ENCODE measurements at regions not wholly inside any gene's neighbourhood (a gene's known extent, or its start where the extent isn't known, plus 50 kb on each side); places are given as distances from the start of the nearest gene placed in this dataset.
"Not testable (repeated sequence)": the region's sequence is repeated elsewhere in the genome, so short reads cannot be mapped to it uniquely, and the experiment has no call there.

DNA sequence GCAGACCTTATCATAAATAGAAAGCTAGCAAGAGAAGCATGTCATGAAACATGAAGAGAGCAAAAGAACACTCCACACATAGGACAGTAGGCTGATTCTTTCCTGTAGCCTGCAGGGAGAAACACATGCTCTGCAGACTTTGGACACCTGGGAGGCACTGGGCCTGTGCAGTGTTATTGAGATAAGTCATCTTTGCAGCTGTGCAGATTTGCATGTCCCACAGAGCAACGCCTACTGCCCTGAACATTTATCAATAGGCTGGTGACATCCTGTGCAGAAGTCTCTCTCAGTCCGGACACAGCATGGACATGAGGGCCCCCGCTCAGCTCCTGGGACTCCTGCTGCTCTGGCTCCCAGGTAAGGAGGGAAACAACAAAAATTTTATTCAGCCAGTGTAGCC lies 1277.1 kb downstream of the RPIA start:
- DNase-seq: not testable (repeated sequence)

GRCh38 chr2:89969190-89969589 lies 1277.7 kb downstream of the RPIA start:
- peak in 3 of 4 experiments; percentile 10 to 20 (median 19) for DNase-seq

GRCh38 chr2:89973849-89974248 lies 1282.4 kb downstream of the RPIA start:
- DNase-seq: peak; percentile 18 to 61 (median 29)

DNA sequence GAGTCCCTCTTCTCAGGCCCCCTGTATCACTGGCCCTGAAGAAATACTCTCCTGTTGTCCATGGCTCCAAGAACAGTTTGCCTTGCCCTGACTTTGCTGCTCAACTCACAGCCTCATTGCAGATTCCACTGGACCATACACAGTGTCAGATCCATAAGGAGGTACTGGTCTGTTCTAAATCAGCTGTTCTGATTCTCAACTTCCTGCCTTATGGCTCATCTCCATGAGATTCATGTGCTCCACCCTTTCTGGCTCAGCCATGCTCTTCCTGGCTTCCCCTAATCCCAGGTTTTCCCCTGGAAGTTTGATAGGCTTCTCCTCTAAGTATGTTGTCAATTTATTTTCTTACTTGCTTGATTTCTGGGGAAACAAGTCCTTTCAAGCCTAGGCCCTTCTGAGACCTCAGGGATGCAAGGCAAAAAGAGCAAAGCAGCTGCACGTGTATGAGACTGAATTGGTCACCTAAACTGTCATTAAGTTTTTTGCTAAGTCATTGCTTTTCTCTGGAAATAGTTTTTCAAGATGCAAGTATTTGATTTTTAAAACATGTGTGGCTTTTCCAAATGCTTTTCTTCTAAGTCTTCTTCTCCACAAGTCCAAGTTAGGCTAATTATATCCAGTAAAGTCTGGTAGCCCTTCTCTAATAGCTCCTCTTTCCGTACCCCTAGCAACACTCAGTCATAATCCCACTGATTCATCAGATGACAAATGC lies 1288.5 kb downstream of the RPIA start:
- not testable (repeated sequence) for DNase-seq

GRCh38 chr2:89982246-89982645 lies 1290.8 kb downstream of the RPIA start:
- DNase-seq: not testable (repeated sequence)

GRCh38 chr2:89985650-89986049 lies 1294.2 kb downstream of the RPIA start:
- not testable (repeated sequence) for DNase-seq

DNA sequence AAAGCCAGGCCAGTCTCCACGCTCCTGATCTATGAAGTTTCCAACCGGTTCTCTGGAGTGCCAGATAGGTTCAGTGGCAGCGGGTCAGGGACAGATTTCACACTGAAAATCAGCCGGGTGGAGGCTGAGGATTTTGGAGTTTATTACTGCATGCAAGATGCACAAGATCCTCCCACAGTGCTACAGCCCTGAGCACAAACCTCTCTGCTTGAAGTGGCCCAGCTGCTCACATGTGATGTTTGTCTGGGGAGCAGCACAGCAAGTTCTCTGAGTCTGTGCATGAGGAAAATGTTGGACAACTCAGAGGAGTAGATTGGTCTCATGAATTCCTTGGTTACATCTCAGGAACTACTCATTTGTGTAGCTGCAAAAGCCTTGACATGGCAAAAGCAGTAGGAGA lies 1295.1 kb downstream of the RPIA start:
- DNase-seq: not testable (repeated sequence)

DNA sequence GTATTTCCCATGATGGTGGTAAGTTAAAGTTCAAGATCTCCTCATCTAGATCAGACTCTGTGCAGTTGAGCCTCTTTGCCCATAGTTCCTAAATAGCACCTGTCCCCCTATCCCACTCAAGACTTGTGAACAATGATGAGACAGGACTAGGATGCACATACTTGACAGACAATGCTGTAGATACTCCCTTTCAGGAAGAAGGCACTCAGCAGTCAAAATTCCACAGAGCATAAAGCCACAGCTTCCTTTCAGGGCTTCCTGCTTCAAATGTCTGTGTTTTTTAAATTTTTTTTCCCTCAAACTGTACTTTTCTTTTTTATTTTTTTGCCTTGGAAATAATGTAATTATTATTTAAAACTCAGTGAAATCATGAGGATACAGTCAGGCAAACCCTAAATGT lies 1305.3 kb downstream of the RPIA start:
- DNase-seq: not testable (repeated sequence)

DNA sequence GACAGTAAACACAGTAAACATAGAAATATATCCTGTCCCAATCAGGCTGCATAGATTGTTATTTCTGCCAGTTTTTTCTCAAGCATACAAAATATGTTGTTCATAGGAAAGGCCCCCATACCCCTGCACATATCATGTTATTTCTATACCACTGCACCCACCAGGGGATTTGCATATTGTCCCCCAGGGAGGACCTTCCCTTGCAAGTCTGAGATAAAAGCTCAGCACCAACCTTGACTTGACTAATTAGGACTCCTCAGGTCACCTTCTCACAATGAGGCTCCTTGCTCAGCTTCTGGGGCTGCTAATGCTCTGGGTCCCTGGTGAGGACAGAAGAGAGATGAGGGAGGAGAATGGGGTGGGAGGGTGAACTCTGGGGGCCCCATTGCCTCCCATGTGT lies 1313.1 kb downstream of the RPIA start:
- not testable (repeated sequence) for DNase-seq

DNA sequence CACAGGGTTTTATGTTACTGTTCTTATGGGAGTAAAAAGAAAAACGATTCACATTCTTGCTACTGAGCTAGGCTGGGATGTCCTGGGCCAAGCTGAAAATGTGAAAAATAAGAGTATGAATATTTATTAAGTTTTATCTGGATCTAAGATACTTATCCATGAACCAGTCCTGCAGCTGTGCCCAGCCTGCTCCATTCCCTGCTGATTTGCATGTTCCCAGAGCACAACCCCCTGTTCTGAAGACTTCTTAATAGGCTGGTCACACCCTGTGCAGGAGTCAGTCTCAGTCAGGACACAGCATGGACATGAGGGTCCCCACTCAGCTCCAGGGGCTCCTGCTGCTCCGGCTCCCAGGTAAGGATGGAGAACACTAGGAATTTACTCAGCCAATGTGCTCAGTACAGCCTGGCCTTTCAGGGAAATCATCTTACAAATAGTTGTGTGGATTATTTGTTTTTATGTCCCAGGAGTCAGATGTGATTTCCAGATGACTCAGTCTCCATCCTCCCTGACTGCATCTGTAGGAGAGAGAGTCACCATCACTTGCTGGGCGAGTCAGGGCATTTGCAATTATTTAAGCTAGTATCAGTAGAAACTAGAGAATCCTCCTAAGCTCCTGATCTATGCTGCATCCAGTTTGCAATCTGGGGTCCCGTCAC lies 1319.1 kb downstream of the RPIA start:
- not testable (repeated sequence) for DNase-seq

GRCh38 chr2:90011101-90011443 lies 1319.6 kb downstream of the RPIA start:
- DNase-seq: not testable (repeated sequence)

DNA sequence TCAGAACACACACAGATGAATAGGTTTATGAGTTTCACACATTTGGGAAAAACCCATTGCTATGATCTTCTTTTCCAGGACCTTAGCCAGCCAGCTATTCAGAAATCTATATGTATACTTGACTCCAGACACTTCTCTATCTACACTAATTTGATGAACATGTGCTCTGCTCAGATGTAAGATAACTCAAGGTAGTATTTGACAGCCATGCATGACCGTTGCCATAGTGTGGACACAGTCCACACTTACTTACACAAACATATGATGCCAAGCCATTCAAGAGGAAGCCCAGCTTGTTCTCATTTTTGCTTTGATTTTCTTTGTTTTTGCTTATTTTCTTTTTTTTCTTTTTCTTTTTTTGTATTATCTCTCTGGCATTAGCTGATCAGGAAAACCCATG lies 1328.4 kb downstream of the RPIA start:
- DNase-seq: not testable (repeated sequence)

DNA sequence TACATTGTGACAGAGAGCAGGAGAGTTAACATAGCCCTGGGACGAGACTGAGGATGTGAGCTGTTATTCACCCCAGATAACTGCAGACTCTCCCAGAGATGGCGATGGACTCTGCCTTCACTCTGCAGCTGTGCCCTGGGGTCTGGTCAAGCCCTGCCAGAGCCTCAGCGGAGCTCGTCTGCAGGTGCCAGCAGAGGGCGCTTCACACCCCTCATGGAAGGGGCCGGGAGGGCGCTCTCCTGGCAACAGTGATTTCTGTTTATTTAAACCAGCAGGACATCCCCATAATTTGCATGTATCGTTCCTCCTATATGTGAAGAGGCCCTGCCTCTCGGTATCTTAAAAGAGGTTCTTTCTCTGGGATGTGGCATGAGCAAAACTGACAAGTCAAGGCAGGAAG lies 1329.8 kb downstream of the RPIA start:
- not testable (repeated sequence) for DNase-seq

GRCh38 chr2:90027231-90027643 lies 1335.8 kb downstream of the RPIA start:
- not testable (repeated sequence) for DNase-seq

DNA sequence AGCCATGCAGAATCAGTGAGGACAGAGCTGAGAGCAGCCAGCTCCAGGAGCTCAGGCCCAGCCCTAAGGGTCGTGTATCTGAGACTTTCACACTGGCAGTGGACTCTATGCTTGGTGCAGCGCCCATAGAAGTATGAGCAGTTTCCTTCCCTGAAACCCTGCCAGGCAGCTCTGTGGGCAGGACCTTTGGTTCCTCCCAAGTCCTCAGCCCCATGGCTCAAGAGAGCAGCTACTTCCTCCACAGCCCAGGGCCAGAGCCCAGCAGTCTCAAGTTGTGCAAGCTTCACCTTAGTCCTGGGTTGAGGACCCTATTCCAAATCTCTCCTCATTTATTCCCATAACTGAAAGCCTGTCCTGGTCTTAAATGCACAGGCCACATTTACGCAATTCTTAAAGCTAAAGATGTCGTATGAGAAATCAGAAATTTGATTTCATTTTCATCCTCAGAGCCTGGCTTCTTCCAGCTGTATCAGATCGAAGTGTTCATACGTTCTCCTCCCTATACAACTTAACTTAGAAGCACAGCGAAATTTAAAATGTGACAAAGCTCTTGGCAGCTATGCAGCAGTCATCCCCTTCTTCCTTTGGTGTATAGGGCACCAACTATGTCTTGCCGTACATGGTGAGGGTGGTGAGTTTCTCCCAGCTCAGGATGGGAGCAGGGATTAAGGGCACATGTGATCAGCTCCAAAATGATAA lies 1337.1 kb downstream of the RPIA start:
- DNase-seq: peak; percentile 69 to 77 (median 73)

- not testable (repeated sequence) for DNase-seq
Observed at GRCh38 chr2:90029080-90029428, 1337.6 kb downstream of the RPIA start.

- peak; percentile 50 to 73 (median 63) for DNase-seq
Observed at GRCh38 chr2:90032269-90032668, 1340.8 kb downstream of the RPIA start.

DNA sequence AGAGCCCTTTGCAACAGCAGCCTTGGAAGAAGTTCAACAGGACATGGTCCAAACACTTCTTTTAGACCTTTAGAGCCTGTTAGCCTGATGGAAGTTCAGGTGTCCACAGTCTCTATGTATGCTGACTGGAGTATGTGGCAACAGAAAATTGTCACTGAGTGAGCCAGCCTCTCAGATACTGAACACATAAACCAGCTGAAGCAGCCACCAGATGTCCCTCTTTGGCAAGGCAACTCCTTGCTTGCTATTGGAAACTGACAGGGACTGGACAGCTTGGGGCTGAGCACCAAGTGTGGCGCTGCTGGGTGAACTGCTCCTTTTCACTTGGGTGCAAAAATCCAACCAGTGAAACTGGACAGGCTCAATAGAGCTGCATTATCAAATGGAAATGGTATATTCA lies 1344.9 kb downstream of the RPIA start:
- DNase-seq: peak in 3 of 4 experiments; percentile 5 to 22 (median 17)

- not testable (repeated sequence) for DNase-seq
Observed at GRCh38 chr2:90039093-90039492, 1347.6 kb downstream of the RPIA start.

DNA sequence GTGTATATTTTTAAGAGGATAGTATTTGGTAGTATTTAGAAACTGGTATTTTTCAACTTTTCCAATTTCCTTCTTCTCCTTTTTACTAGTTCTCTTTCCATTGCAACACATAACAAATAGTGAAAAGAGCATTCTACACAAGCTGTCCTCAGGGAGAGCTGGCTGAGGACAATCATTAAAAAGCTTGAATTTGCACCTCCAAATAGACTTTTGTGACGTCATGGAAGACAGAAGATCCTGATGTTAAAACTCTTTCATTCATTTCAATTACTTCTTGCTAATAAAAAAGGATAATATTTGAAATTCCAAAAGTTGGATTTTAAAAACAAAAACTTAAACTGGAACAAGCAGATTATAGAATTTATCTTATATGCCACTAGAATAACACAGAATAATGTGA lies 1356.3 kb downstream of the RPIA start:
- not testable (repeated sequence) for DNase-seq

DNA sequence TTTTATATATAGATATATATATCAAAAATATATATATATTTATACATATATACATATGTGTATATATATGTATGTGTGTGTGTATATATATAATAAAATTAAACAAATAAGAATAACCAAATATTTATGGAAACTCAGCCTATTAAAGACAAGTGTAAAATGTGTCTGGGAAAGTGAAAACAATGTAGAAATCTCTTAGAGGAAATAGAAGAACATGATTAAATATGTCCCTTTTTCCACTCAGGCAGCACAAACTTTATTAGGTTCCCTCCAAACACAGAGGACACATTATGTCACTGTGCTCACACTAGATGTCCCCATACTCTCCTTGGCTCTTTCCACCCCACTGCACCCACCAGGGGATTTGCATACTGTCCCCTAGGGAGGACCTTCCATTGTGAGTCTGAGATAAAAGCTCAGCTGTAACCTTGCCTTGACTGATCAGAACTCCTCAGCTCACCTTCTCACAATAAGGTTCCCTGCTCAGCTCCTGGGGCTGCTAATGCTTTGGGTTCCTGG lies 1360.7 kb downstream of the RPIA start:
- not testable (repeated sequence) for DNase-seq

GRCh38 chr2:90069290-90069894 lies 1377.9 kb downstream of the RPIA start:
- DNase-seq: peak; percentile 59 to 75 (median 68)

GRCh38 chr2:90076311-90076710 lies 1384.8 kb downstream of the RPIA start:
- peak in 1 of 4 experiments; percentile 3 for DNase-seq

All from suppressor macrophage (primary cell).